ENCODE measurements at regions not wholly inside any gene's neighbourhood (a gene's known extent, or its start where the extent isn't known, plus 50 kb on each side); places are given as distances from the start of the nearest gene placed in this dataset.

DNA sequence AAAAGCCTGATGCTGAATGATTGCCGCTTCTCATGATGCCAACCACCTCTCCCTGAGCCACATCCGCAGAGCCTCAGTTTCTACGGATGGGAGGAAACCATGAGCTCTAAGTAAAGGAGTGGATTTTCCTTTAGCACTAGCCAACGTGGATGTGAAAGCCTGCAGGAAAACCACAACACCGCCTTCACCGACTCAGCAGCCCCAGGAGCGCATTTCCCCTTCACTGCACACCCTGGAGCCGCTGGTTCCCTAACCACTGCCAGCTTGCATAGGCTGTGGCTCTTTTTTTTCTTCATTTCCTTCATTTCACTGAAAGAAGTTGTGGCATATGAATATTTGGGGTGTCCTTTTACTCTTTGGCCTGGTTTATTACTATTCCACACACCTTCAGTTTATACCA is 50.5 kb upstream of the SSTR4 start:
- in situ Hi-C loops (cut with HindIII; ENCODE audit: low pct_ligation_motif_present, low sequenced_read_pairs): no loop called here
- no peak overlapping the region for H3K27ac ChIP-seq
- H3K36me3 ChIP-seq (replicated peaks): no peaks in the 10 kb centered on the region
- H3K4me3 ChIP-seq (ENCODE audit: low read depth, low read length): no peak overlapping the region
- TF ChIP-seq, protein P1, sequence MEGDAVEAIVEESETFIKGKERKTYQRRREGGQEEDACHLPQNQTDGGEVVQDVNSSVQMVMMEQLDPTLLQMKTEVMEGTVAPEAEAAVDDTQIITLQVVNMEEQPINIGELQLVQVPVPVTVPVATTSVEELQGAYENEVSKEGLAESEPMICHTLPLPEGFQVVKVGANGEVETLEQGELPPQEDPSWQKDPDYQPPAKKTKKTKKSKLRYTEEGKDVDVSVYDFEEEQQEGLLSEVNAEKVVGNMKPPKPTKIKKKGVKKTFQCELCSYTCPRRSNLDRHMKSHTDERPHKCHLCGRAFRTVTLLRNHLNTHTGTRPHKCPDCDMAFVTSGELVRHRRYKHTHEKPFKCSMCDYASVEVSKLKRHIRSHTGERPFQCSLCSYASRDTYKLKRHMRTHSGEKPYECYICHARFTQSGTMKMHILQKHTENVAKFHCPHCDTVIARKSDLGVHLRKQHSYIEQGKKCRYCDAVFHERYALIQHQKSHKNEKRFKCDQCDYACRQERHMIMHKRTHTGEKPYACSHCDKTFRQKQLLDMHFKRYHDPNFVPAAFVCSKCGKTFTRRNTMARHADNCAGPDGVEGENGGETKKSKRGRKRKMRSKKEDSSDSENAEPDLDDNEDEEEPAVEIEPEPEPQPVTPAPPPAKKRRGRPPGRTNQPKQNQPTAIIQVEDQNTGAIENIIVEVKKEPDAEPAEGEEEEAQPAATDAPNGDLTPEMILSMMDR (IDR thresholded peaks at IDR 0.05; ENCODE audit: low read depth, low read length, missing control alignments): no peak
- no peaks in the 10 kb centered on the region for H3K27me3 ChIP-seq (replicated peaks)
- no peak for DNase-seq

DNA sequence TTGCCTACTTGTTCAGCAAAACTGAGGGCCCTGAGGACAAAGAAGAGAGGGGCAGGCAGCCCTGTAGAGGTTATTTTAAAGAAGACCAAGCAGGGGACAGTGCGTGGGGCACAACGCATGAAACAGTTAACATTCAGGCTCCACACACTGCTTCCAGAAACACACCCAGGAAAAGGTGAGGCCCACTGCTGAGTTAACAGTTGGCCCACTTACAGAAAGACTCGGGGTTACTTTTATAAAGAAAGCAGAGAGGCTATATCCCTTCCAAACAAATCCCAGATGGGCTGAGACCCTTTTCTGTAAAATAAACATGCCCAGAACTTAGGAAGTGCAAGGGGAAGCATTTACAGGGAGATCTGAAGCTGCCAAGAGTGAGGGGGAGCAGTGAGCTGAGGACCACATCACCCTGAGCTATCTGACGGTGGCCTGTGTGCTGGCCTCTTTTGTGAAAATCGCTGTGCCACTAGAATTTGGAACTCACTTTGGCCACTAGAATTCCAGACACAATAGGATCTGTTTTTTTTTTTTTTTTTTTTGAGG is 49.8 kb upstream of the SSTR4 start:
- in situ Hi-C loops (cut with HindIII; ENCODE audit: low pct_ligation_motif_present, low sequenced_read_pairs): no loop called here
- H3K27ac ChIP-seq: no peak overlapping the region
- TF ChIP-seq, protein P1 (IDR thresholded peaks at IDR 0.05; ENCODE audit: low read depth, low read length, missing control alignments): no peak

More for the DNA sequence above, 49.8 kb upstream of the SSTR4 start:
- H3K27me3 ChIP-seq (replicated peaks): no peaks in the 10 kb centered on the region
- no peak overlapping the region for H3K4me3 ChIP-seq (ENCODE audit: low read depth, low read length)
- no peak for DNase-seq
- H3K36me3 ChIP-seq (replicated peaks): no peaks in the 10 kb centered on the region
